GM23338 (cell line): ENCODE measurements at regions not wholly inside any gene's neighbourhood (a gene's known extent, or its start where the extent isn't known, plus 50 kb on each side); places are given as distances from the start of the nearest gene placed in this dataset.

Source experiments
- CREB1 ChIP-seq: fragments of 250-450 bp; sonication (Bioruptor Pico); IDR thresholded peaks from 2 replicates; pipeline ENCODE4 v1.5.0; 2020; ENCODE audit warnings: low read depth, mild to moderate bottlenecking, moderate library complexity
- CTCF ChIP-seq, 2 experiments: fragments of 200-600 bp in 1 of 2; sonication (generic) in 1 of 2; conservative IDR thresholded peaks; 2 replicates each; pipeline versions ENCODE4 v1.5.1 to v1.6.1; 2016 to 2017; ENCODE audit warnings: antibody characterized with exemption in 2 of 2, low read depth in 2 of 2, mild to moderate bottlenecking in 2 of 2, moderate library complexity in 1 of 2
- ETS1 ChIP-seq: IDR thresholded peaks from 2 replicates; pipeline ENCODE4 v1.6.1; 2016; ENCODE audit warnings: antibody characterized with exemption
- EZH2 ChIP-seq: fragments of 200-600 bp; sonication (generic); IDR thresholded peaks from one replicate; pipeline ENCODE4 v1.8.0; 2017; ENCODE audit warnings: antibody characterized with exemption, mild to moderate bottlenecking, low read depth; ENCODE audit not compliant: unreplicated experiment
- EZH2phosphoT487 ChIP-seq: fragments of 200-600 bp; sonication (generic); IDR thresholded peaks from one replicate; pipeline ENCODE4 v1.8.1; 2018; ENCODE audit warnings: antibody characterized with exemption; ENCODE audit not compliant: unreplicated experiment
- JUNB ChIP-seq: IDR thresholded peaks from one replicate; pipeline ENCODE4 v1.6.1; 2016; ENCODE audit warnings: antibody characterized with exemption; ENCODE audit not compliant: unreplicated experiment
- NANOG ChIP-seq: IDR thresholded peaks from 2 replicates; pipeline ENCODE4 v1.6.1; 2016; ENCODE audit warnings: antibody characterized with exemption, borderline replicate concordance
- POLR2AphosphoS5 ChIP-seq: IDR thresholded peaks from 2 replicates; pipeline ENCODE4 v1.6.1; 2016; ENCODE audit warnings: antibody characterized with exemption, low read depth
- REST ChIP-seq: IDR thresholded peaks from one replicate; pipeline ENCODE4 v1.6.1; 2018; ENCODE audit warnings: antibody characterized with exemption; ENCODE audit not compliant: unreplicated experiment
- STAT1 ChIP-seq: IDR thresholded peaks from one replicate; pipeline ENCODE4 v1.6.1; 2016; ENCODE audit warnings: antibody characterized with exemption; ENCODE audit not compliant: unreplicated experiment
- ZNF114 ChIP-seq: fragments of 250-450 bp; sonication (Bioruptor Pico); IDR thresholded peaks from 2 replicates; pipeline ENCODE4 v1.5.0; 2020; ENCODE audit warnings: mild to moderate bottlenecking, moderate library complexity
- ZNF331 ChIP-seq: fragments of 250-450 bp; sonication (Bioruptor Pico); IDR thresholded peaks from 2 replicates; pipeline ENCODE4 v1.5.0; 2020; ENCODE audit warnings: low read depth, mild to moderate bottlenecking, moderate library complexity

GRCh38 chr1:234732671-234733390, 122.9 kb upstream of the IRF2BP2 start:
- TF ChIP-seq CTCF (conservative IDR thresholded peaks at IDR 0.05; ENCODE audit: low read depth in 2 of 2), result no peak
- TF ChIP-seq POLR2AphosphoS5, result no peak
- TF ChIP-seq REST, result no peak
- TF ChIP-seq ETS1, result no peak
- TF ChIP-seq EZH2, result no peak
- no peak for TF ChIP-seq JUNB
- no peak for TF ChIP-seq EZH2phosphoT487
- TF ChIP-seq ZNF331 (CRISPR knock-in tag), result no peak
- TF ChIP-seq CREB1 (CRISPR knock-in tag), result no peak
- TF ChIP-seq ZNF114, result no peak
- no peak for TF ChIP-seq NANOG
- no peak for TF ChIP-seq STAT1
